ENCODE measurements at regions not wholly inside any gene's neighbourhood (a gene's known extent, or its start where the extent isn't known, plus 50 kb on each side); places are given as distances from the start of the nearest gene placed in this dataset.

- TF ChIP-seq CTCF (IDR thresholded peaks at IDR 0.05 in 2 of 3, conservative IDR thresholded peaks at IDR 0.05 in 1 of 3; ENCODE audit: borderline replicate concordance in 1 of 3, insufficient read depth in 1 of 3, low read depth in 2 of 3, low read length in 2 of 3) (no peak), JUND (IDR thresholded peaks at IDR 0.05) (no peak), SP1 (IDR thresholded peaks at IDR 0.05; ENCODE audit: low read depth) (no peak), RAD21 (IDR thresholded peaks at IDR 0.05; ENCODE audit: low read depth) (no peak), CEBPB (IDR thresholded peaks at IDR 0.05; ENCODE audit: low read depth) (no peak), FOSL1 (IDR thresholded peaks at IDR 0.05; ENCODE audit: low read depth) (no peak), EGR1 (IDR thresholded peaks at IDR 0.05; ENCODE audit: low read depth) (no peak), POLR2AphosphoS5 (IDR thresholded peaks at IDR 0.05; ENCODE audit: low read depth, low read length) (no peak), EZH2 (IDR thresholded peaks at IDR 0.05) (no peak), TCF7L2 (IDR thresholded peaks at IDR 0.05; ENCODE audit: borderline replicate concordance, extremely low read depth, insufficient read depth, insufficient read length) (no peak), ZFX (IDR thresholded peaks at IDR 0.05) (no peak), EZH2phosphoT487 (IDR thresholded peaks at IDR 0.05; ENCODE audit: borderline replicate concordance) (no peak), POLR2A (IDR thresholded peaks at IDR 0.05; ENCODE audit: borderline replicate concordance, extremely low read depth, insufficient read depth, insufficient read length) (no peak)
Observed at GRCh38 chr10:120987359-120987758, 136.2 kb downstream of the WDR11 start.
